Stomach (tissue), 4 donors: ENCODE measurements at regions not wholly inside any gene's neighbourhood (a gene's known extent, or its start where the extent isn't known, plus 50 kb on each side); places are given as distances from the start of the nearest gene placed in this dataset.
"Not testable (repeated sequence)": the region's sequence is repeated elsewhere in the genome, so short reads cannot be mapped to it uniquely, and the experiment has no call there.

Experiments
- EP300 ChIP-seq: sonication (generic); formaldehyde crosslinking; IDR thresholded peaks from one replicate; pipeline ENCODE4 v1.6.1; 2017; ENCODE audit warnings: antibody characterized with exemption
- POLR2A ChIP-seq, 4 donors: fragments of 450-650 bp; IDR thresholded peaks; one replicate each; pipeline ENCODE4 v1.6.1; 2016; ENCODE audit warnings: antibody characterized with exemption in 4 of 4, control low read depth in 2 of 4, mild to moderate bottlenecking in 1 of 4, moderate library complexity in 1 of 4
- POLR2AphosphoS5 ChIP-seq, 3 donors: sonication (generic); formaldehyde crosslinking; IDR thresholded peaks; one replicate each; pipeline ENCODE4 v1.6.1; 2016; ENCODE audit warnings: antibody characterized with exemption in 3 of 3
- TF ChIP-seq, protein P1 (sequence below), 7 experiments: fragments of 450-650 bp in 4 of 7; fragments of 200-600 bp in 3 of 7; sonication (generic) in 3 of 7; IDR thresholded peaks; one replicate each; pipeline ENCODE4 v1.5.1; 2016 to 2019; ENCODE audit warnings: antibody characterized with exemption in 7 of 7, control low read depth in 2 of 7, mild to moderate bottlenecking in 1 of 7

DNA sequence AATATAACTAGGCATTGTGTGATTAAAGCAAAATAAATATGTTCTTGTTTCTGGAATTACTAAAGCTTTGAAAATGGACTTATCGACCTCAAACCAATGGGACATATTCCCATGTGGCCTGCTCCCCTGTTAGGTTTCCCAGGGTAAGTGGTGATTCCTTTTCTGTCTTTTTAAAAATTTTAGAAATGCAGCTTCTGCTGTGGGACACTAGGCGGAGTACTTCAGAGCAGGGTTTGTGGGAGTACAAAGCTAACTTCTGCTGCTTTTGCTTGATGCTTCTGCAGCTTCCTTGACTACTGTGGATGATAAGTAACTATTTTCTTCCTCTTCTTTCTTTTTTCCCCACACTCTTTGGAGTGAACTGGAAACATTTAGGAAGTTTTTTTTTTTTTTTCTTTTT, 2632.4 kb upstream of the DEFB115 start:
- TF ChIP-seq, protein P1, sequence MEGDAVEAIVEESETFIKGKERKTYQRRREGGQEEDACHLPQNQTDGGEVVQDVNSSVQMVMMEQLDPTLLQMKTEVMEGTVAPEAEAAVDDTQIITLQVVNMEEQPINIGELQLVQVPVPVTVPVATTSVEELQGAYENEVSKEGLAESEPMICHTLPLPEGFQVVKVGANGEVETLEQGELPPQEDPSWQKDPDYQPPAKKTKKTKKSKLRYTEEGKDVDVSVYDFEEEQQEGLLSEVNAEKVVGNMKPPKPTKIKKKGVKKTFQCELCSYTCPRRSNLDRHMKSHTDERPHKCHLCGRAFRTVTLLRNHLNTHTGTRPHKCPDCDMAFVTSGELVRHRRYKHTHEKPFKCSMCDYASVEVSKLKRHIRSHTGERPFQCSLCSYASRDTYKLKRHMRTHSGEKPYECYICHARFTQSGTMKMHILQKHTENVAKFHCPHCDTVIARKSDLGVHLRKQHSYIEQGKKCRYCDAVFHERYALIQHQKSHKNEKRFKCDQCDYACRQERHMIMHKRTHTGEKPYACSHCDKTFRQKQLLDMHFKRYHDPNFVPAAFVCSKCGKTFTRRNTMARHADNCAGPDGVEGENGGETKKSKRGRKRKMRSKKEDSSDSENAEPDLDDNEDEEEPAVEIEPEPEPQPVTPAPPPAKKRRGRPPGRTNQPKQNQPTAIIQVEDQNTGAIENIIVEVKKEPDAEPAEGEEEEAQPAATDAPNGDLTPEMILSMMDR (IDR thresholded peaks at IDR 0.05), result not testable (repeated sequence)
- TF ChIP-seq POLR2A (IDR thresholded peaks at IDR 0.05); EP300; POLR2AphosphoS5 (IDR thresholded peaks at IDR 0.05): not testable (repeated sequence)
